ENCODE measurements at regions not wholly inside any gene's neighbourhood (a gene's known extent, or its start where the extent isn't known, plus 50 kb on each side); places are given as distances from the start of the nearest gene placed in this dataset.

- no peak overlapping the region for H3K4me3 ChIP-seq
- in situ Hi-C loops (cut with MboI; ENCODE audit: low sequenced_read_pairs) = no loop called here
- H3K27me3 ChIP-seq (ENCODE audit: low read depth) = no peaks in the 10 kb centered on the region
- DNase-seq (ENCODE audit: low spot score in 2 of 2) = no peak
- H3K36me3 ChIP-seq (replicated peaks) = no peaks in the 10 kb centered on the region
- no peaks in the 10 kb centered on the region for H3K9me3 ChIP-seq
- H3K4me1 ChIP-seq = no peaks in the 10 kb centered on the region
Measured at GRCh38 chr5:82931110-82931509, 146.1 kb downstream of the TMEM167A start.

- no peaks in the 10 kb centered on the region for H3K9me3 ChIP-seq
- in situ Hi-C loops (cut with MboI; ENCODE audit: low sequenced_read_pairs) = no loop called here
- H3K4me3 ChIP-seq = no peak overlapping the region
- no peaks in the 10 kb centered on the region for H3K36me3 ChIP-seq (replicated peaks)
- H3K27me3 ChIP-seq (ENCODE audit: low read depth) = no peaks in the 10 kb centered on the region
- no peaks in the 10 kb centered on the region for H3K4me1 ChIP-seq
- DNase-seq (ENCODE audit: low spot score in 2 of 2) = no peak
Measured at GRCh38 chr5:82925061-82925411, 152.2 kb downstream of the TMEM167A start.

- Histone ChIP-seq H3K27me3 (ENCODE audit: low read depth) (no peaks in the 10 kb centered on the region), H3K9me3 (no peaks in the 10 kb centered on the region), H3K4me3 (no peak overlapping the region), H3K36me3 (replicated peaks) (no peaks in the 10 kb centered on the region), H3K4me1 (no peaks in the 10 kb centered on the region)
- no peak for DNase-seq (ENCODE audit: low spot score in 2 of 2)
- in situ Hi-C loops (cut with MboI; ENCODE audit: low sequenced_read_pairs) = no loop called here
Measured at GRCh38 chr5:82924226-82925060, 152.8 kb downstream of the TMEM167A start.

GRCh38 chr5:82922086-82922734, 155.0 kb downstream of the TMEM167A start:
- H3K4me3 ChIP-seq = no peak overlapping the region
- H3K27me3 ChIP-seq (ENCODE audit: low read depth) = no peaks in the 10 kb centered on the region
- DNase-seq (ENCODE audit: low spot score in 2 of 2) = no peak
- in situ Hi-C loops (cut with MboI; ENCODE audit: low sequenced_read_pairs) = no loop called here
- no peaks in the 10 kb centered on the region for H3K9me3 ChIP-seq
- H3K4me1 ChIP-seq = no peaks in the 10 kb centered on the region
- no peaks in the 10 kb centered on the region for H3K36me3 ChIP-seq (replicated peaks)

- no peaks in the 10 kb centered on the region for H3K27me3 ChIP-seq (ENCODE audit: low read depth)
- no peak overlapping the region for H3K4me3 ChIP-seq
- in situ Hi-C loops (cut with MboI; ENCODE audit: low sequenced_read_pairs) = no loop called here
- no peak for DNase-seq (ENCODE audit: low spot score in 2 of 2)
- H3K9me3 ChIP-seq = no peaks in the 10 kb centered on the region
- no peaks in the 10 kb centered on the region for H3K4me1 ChIP-seq
- no peaks in the 10 kb centered on the region for H3K36me3 ChIP-seq (replicated peaks)
Measured at GRCh38 chr5:82918311-82919031, 158.7 kb downstream of the TMEM167A start.

GRCh38 chr5:82917584-82917983, 159.6 kb downstream of the TMEM167A start:
- H3K36me3 ChIP-seq (replicated peaks) = no peaks in the 10 kb centered on the region

GRCh38 chr5:82913971-82914370, 163.2 kb downstream of the TMEM167A start:
- no peaks in the 10 kb centered on the region for H3K36me3 ChIP-seq (replicated peaks)
- no peaks in the 10 kb centered on the region for H3K27me3 ChIP-seq (ENCODE audit: low read depth)
- DNase-seq (ENCODE audit: low spot score in 2 of 2) = no peak
- H3K9me3 ChIP-seq = no peaks in the 10 kb centered on the region
- H3K4me3 ChIP-seq = no peak overlapping the region
- in situ Hi-C loops (cut with MboI; ENCODE audit: low sequenced_read_pairs) = no loop called here
- H3K4me1 ChIP-seq = no peaks in the 10 kb centered on the region

More at GRCh38 chr5:82917584-82917983, 159.6 kb downstream of the TMEM167A start:
- DNase-seq (ENCODE audit: low spot score in 2 of 2) = no peak
- Histone ChIP-seq H3K27me3 (ENCODE audit: low read depth) (no peaks in the 10 kb centered on the region), H3K9me3 (no peaks in the 10 kb centered on the region), H3K4me3 (no peak overlapping the region), H3K4me1 (no peaks in the 10 kb centered on the region)
- in situ Hi-C loops (cut with MboI; ENCODE audit: low sequenced_read_pairs) = no loop called here

- Histone ChIP-seq H3K9me3 (no peaks in the 10 kb centered on the region), H3K4me3 (no peak overlapping the region), H3K4me1 (no peaks in the 10 kb centered on the region), H3K36me3 (replicated peaks) (no peaks in the 10 kb centered on the region), H3K27me3 (ENCODE audit: low read depth) (no peaks in the 10 kb centered on the region)
- in situ Hi-C loops (cut with MboI; ENCODE audit: low sequenced_read_pairs) = no loop called here
- no peak for DNase-seq (ENCODE audit: low spot score in 2 of 2)
Measured at GRCh38 chr5:82912462-82912861, 164.7 kb downstream of the TMEM167A start.

GRCh38 chr5:82911910-82912309, 165.3 kb downstream of the TMEM167A start:
- Histone ChIP-seq H3K4me1 (no peaks in the 10 kb centered on the region), H3K36me3 (replicated peaks) (no peaks in the 10 kb centered on the region), H3K9me3 (no peaks in the 10 kb centered on the region), H3K4me3 (no peak overlapping the region), H3K27me3 (ENCODE audit: low read depth) (no peaks in the 10 kb centered on the region)
- in situ Hi-C loops (cut with MboI; ENCODE audit: low sequenced_read_pairs) = no loop called here
- DNase-seq (ENCODE audit: low spot score in 2 of 2) = no peak

GRCh38 chr5:82910905-82911304, 166.3 kb downstream of the TMEM167A start:
- in situ Hi-C loops (cut with MboI; ENCODE audit: low sequenced_read_pairs) = no loop called here
- Histone ChIP-seq H3K27me3 (ENCODE audit: low read depth) (no peaks in the 10 kb centered on the region), H3K4me3 (no peak overlapping the region), H3K9me3 (no peaks in the 10 kb centered on the region), H3K4me1 (no peaks in the 10 kb centered on the region), H3K36me3 (replicated peaks) (no peaks in the 10 kb centered on the region)
- no peak for DNase-seq (ENCODE audit: low spot score in 2 of 2)

- DNase-seq (ENCODE audit: low spot score in 2 of 2) = no peak
- Histone ChIP-seq H3K27me3 (ENCODE audit: low read depth) (no peaks in the 10 kb centered on the region), H3K36me3 (replicated peaks) (no peaks in the 10 kb centered on the region), H3K9me3 (no peaks in the 10 kb centered on the region), H3K4me3 (no peak overlapping the region), H3K4me1 (no peaks in the 10 kb centered on the region)
- in situ Hi-C loops (cut with MboI; ENCODE audit: low sequenced_read_pairs) = no loop called here
Measured at GRCh38 chr5:82910491-82910890, 166.7 kb downstream of the TMEM167A start.

GRCh38 chr5:82909771-82910170, 167.4 kb downstream of the TMEM167A start:
- DNase-seq (ENCODE audit: low spot score in 2 of 2) = no peak
- Histone ChIP-seq H3K9me3 (no peaks in the 10 kb centered on the region), H3K27me3 (ENCODE audit: low read depth) (no peaks in the 10 kb centered on the region), H3K36me3 (replicated peaks) (no peaks in the 10 kb centered on the region), H3K4me3 (no peak overlapping the region), H3K4me1 (no peaks in the 10 kb centered on the region)
- in situ Hi-C loops (cut with MboI; ENCODE audit: low sequenced_read_pairs) = no loop called here

GRCh38 chr5:82905986-82906385, 171.2 kb downstream of the TMEM167A start:
- H3K9me3 ChIP-seq = no peaks in the 10 kb centered on the region
- H3K4me1 ChIP-seq = no peaks in the 10 kb centered on the region
- H3K36me3 ChIP-seq (replicated peaks) = no peaks in the 10 kb centered on the region
- no peaks in the 10 kb centered on the region for H3K27me3 ChIP-seq (ENCODE audit: low read depth)
- no peak for DNase-seq (ENCODE audit: low spot score in 2 of 2)
- H3K4me3 ChIP-seq = no peak overlapping the region
- in situ Hi-C loops (cut with MboI; ENCODE audit: low sequenced_read_pairs) = no loop called here

GRCh38 chr5:82901281-82901888, 175.8 kb downstream of the TMEM167A start:
- Histone ChIP-seq H3K4me3 (no peak overlapping the region), H3K36me3 (replicated peaks) (no peaks in the 10 kb centered on the region), H3K9me3 (no peaks in the 10 kb centered on the region), H3K4me1 (no peaks in the 10 kb centered on the region), H3K27me3 (ENCODE audit: low read depth) (no peaks in the 10 kb centered on the region)
- DNase-seq (ENCODE audit: low spot score in 2 of 2) = no peak
- in situ Hi-C loops (cut with MboI; ENCODE audit: low sequenced_read_pairs) = no loop called here
